HG02943 (cell line): ENCODE measurements at regions not wholly inside any gene's neighbourhood (a gene's known extent, or its start where the extent isn't known, plus 50 kb on each side); places are given as distances from the start of the nearest gene placed in this dataset.
"Not testable (repeated sequence)": the region's sequence is repeated elsewhere in the genome, so short reads cannot be mapped to it uniquely, and the experiment has no call there.

ENCODE experiments used
- ATAC-seq: cut with Tn5 transposase; IDR thresholded peaks from one replicate; pipeline ENCODE4 v1.9.1; 2021; ENCODE audit warnings: mild to moderate bottlenecking, low read depth, moderate library complexity; ENCODE audit not compliant: unreplicated experiment

DNA sequence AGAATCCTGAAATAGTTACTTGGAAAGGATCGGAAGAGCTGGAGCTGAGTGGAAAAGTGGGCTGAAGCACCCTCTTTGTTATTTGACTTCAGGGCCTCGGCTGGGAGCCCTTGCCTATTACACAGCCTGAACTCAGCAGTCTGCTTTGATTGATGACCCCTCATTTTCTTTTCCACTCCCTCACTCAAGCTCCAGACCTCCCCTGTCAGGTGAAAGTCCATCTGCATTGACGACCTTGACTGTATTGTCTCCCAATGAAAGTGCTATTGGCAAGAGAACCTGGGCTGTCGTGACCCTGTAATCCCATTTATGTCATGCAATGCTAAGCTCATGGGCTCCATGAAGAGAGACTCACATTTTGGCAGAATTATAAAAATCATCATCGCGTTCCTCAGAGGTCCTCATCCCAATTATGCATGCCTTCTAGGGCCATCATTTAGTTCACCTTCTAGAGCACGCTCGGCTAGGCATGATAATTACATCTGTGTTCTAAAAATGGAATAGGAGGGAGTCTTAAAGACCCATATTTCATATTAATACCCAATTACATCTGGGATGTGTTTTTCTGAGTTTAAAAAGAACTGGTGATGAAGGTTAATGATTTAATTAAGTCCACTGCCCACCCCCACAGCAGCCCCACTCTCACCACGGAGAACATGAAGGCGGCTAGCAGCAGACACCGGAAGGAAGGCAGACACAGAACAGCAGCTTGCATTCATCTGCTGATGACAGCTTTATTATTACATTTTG lies 472.5 kb downstream of the PID1 start:
- ATAC-seq, result no peak

DNA sequence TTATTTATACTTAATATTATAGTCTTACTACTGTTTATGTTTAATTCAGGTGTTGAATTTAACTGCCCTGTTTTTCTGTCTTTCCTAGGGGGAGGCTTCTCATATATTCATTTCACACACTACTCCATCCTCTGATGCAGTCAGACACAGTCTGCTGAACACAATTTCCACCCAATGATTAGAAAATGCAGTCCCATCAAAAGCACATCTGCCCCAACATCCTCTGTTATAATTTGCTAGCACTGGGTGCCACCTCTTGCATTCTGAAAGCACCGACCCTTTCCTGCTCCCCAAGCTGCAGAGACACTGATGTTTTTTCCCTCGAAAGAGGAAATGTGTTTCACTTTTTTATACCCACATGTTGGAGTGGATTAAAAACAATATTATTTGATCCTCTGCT lies 474.7 kb downstream of the PID1 start:
- ATAC-seq, result no peak

DNA sequence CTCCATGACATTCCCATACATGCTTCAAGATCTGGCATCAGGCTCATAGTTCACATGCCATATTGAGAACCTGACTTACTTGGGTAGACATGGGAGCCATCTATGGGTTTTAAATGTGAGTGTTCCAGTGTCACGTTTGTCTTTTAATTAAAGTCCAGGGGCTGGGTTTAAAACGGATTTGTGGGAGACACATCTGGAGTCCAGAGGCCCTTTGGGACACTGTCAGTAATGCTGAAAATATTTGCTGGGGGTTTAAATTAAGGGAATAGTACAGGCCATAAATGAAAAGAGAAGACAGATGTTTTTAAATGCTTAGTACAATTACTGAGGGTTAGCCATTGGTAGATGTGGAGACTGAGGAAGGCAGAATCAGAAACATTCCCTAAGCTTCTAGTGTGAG lies 478.0 kb downstream of the PID1 start:
- ATAC-seq, result no peak

DNA sequence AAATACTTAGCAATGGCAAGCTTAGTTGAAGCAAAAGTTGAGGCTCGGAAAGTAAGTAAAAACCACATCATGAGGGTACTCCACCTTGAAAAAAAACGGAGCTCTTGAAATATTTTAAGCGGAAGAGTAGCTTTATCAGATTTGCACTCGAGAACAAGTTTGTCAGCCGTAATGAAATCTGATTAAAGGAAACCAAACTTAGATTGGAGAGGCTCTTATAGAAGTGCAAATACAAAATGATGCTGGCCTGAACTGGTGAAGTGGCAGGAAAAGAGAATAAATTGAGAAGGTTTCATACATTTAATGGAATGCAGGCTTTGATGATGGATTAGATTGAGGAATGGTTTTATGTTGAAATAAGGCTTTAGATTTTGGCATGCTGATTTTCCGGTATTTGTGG lies 484.2 kb downstream of the PID1 start:
- no peak for ATAC-seq

DNA sequence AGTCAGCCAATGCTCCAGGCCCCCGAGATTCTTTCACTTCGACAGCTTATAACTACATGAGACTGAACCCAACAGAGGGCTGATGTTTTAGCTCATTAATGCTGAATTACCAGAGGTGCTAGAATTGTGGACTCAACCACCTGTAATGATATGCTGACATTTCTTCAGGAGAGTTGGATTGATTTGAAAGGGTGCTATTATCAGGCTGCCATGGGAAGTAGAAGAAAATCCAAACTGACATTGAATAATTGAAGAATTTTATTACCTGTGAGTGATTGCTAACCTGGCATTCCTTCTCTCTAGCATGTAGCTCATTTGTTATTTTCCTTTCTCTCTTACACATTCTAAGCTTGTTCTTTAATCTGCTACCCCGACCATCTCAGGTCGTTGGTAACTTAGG lies 488.8 kb downstream of the PID1 start:
- ATAC-seq, result no peak

DNA sequence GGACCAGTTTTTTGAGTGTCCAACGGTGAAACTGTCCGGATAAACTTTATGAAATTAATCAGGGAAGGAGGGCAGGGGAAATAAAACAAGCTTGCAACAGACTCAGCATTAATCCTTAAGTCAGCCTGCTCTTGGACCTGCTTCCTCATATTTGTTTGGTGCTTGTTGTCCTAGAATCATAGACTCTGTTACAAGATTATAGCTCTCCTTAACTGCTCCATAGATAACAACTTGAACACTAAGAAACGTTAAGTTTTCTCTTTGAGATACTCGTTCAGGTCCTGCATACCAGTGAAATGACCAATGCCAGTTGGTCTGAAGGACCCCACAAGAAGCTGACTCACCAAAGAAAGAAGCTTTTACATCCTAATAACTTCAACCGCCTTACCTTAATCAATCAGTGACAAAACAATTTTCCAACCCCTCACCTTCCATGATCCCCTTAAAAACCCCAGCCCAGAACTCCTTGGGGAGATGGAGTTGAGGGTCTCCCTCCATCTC lies 493.2 kb downstream of the PID1 start:
- ATAC-seq, result no peak

DNA sequence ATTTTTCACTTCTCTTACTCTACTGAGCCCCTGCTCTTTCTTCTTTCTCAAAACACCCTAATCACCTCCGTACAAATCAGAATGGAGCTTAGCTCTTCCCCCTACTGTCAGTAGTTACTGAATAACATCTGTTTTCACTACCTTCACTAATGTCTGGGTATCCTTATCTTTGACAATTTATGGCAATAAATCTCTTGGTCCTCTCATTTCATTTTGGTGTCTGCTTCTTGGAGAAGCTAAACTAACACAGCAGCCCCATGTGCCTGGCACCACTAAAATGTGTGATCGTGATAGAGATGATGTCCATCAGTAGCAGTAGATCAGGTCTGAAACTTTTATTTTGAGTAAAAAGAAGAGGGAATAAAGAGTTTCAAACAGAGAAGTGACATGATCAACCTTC lies 496.5 kb downstream of the PID1 start:
- ATAC-seq, result no peak

DNA sequence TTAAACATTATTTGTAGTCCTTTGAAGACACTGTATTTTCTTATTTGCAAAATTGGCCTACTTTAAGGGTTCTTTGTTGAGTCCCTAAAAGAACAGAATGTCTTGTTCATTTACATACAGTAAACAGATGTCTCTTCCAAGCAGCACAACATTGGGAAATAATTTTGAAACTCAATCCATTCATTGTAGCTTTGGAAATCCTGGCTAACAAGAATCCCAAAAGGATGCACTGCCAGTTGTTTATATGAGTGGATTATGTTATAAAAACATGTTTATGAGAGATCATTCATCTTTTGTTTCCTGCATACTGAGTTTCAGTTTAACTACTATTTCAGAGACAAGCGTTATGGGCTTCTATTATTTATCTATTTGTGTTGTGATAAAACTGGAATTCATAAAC lies 499.3 kb downstream of the PID1 start:
- no peak for ATAC-seq

DNA sequence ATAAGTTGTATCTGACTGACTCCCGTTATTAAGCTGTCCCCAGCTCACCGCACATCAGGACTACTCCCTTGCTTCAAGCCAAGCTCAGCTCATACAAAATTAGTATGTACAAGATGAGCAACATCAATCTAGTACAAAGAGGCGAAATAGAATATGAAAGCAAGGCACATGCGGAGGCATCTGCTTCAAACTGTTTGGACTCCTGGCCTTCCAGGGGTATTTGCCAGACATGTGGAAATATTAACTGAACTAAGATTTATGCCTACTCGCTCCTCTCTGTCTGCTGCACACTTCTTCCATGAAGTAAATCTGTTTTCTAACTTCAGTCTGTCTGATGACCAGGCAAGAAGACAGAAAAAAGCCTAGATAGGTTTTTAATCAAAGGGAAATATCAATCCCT lies 499.8 kb downstream of the PID1 start:
- ATAC-seq, result no peak

DNA sequence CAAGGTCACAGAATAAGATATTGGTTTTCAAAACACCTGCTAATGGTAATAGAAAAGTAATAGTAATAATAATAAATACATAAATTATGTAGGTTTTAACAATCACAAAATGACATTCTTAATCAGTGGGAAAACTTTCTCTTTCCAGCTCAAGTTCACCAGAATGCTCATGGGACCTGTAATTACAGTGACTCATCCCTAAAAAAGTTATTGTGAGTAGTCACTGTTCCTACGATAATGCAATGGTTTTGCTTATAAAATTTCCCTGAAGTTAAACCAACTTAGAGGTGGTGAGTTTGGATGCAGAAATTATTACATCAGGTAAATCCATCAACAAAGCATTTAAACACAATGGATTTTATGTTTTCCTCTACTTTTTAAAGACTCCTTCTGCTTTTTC lies 502.3 kb downstream of the PID1 start:
- no peak for ATAC-seq

DNA sequence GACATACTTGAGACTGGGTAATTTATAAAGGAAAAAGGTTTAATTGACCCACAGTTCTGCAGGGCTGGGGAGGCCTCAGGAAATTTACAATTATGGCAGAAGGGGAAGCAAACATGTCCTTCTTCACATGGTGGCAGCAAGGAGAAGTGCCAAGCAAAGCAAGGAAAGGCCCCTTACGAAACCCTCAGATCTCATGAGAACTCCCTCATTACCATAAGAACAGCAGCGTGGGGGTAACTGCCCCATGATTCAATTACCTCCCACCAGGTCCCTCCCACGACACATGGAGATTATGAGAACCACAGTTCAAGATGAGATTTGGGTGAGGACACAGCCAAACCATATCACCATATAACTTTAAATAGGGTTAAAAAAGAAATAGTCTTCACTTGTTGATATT lies 502.9 kb downstream of the PID1 start:
- ATAC-seq, result not testable (repeated sequence)

DNA sequence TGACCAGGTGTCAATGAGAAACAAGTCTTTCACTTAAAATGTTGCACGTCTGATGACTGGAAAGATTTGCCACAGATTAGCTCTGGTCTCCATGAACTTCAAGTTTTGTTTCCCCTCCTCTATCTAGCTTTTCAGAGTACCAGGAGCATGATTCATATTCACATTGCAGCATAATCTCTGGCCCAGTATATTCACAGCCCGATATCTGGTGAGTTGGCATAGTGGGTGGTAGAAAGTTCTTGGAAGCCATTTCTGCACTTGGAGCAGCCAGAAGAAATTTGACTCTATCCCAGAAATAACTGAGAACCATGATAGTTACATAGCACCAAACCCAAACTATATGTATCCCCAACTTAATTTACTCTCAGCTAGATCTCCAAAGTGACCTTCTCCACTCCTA lies 503.9 kb downstream of the PID1 start:
- ATAC-seq, result no peak

DNA sequence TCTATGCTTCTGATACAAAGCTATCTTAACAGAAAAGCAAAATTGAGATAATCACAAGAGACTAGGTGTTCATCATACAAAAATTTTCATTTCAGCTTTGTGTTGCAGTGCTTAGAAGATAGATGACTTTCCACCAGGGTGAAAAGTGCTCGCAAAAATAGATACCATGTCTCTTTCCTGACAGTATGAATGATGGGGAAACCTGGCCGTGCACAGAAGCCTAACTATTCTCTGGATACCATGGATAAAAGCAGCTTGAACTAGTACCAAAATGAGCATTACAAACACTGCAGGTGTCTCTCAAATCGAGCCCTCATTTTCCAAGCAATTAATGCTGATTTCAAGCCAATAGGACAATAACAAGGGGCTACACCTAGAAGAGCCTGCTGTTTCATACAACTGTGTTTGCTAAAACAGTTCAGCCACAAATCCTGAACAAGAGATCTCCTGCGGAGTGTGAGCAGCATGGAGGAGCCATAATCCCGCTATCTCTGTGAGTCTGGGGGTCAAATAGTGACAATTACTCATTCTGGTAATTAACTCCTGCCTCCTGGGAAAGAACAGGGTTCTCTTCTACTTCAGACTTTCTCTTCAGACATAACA lies 507.6 kb downstream of the PID1 start:
- ATAC-seq, result no peak

DNA sequence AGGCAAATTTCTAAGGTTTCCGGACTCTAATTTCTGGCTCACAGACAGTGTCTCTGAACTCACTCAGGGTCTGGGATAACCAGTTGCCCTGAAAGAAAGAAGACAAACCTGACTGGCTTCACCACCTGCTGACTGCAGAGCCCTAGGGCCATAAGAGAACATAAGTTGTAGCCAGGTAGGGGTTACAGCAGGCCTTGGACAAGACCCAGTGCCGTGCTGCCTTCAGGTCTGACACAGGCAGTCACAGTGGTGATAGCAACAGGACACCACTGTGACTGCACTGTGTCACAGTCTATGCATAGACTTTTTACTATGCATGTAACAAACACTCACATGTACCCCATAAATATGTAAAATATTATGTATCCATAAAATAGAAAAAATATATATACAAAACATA lies 508.5 kb downstream of the PID1 start:
- no peak for ATAC-seq

DNA sequence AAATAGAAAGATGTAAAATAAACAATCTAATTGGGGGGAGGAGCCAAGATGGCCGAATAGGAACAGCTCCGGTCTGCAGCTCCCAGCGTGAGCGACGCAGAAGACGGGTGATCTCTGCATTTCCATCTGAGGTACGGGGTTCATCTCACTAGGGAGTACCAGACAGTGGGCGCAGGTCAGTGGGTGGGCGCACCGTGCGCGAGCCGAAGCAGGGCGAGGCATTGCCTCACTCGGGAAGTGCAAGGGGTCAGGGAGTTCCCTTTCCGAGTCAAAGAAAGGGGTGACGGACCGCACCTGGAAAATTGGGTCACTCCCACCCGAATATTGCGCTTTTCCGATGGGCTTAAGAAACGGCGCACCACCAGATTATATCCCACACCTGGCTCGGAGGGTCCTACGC lies 515.4 kb downstream of the PID1 start:
- not testable (repeated sequence) for ATAC-seq

DNA sequence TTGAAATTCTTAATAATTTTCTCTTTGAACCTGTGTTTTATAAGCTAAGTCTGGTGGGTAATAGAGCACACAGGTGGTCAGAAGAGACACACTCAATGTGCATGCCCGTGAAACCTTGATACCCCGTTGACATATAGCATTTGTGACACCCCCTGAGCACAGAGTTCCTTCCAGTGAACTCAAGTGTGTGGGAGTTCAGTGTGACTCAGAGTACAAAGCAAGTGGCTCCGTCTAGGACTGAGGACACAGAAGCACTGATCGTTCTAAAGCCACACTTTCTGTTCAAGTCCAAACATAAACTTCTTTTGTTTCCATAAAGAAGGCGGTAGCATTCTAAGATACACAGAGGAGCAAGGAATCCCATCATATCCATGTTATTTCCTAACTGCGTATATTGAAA lies 523.6 kb downstream of the PID1 start:
- no peak for ATAC-seq

DNA sequence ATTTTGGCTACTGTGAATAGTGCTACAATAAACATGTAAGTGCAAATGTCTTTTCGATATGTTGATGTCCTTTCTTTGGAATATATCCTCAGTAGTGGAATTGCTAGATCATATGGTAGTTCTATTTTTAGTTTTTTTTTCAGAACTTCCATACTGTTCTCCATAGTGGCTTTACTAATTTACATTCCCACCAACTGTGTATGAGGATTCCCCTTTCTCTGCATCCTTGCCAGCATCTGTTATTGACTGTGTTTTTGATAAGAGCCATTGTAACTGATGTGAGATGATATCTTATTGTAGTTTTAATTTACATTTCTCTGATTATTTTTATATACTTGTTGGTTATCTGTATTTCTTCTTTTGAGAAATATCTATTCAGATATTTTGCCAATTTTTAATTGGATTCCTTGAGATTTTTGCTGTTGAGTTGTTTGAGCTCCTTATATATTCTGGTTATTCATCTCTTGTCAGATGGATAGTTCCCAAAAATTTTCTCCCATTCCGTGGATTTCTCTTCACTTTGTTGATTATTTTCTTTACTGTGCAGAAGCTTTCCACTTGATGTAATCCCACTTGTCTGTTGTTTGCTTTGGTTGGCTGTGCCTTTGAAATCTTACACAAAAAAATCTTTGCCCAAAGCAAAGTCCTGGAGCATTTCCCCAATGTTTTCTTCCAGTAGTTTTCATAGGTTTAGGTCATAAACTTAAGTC lies 532.3 kb downstream of the PID1 start:
- no peak for ATAC-seq

DNA sequence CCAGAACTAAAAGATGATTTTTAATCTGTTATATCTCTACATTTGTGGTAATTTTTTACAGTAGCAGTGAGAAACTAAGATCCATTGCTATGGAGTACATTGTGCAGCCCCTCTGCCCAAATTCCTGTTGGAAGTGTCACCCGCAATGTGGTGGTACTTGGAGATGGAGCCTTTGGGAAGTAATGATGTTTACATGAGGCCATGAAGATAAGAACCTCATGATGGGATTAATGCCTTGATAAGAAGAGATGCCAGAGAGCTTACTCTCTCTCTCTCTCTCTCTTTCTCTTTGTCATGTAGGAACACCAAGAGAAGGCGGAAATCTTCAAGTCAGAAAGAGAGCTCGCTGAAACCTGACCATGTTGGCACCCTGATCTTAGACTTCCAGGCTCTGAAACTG lies 535.4 kb downstream of the PID1 start:
- no peak for ATAC-seq

DNA sequence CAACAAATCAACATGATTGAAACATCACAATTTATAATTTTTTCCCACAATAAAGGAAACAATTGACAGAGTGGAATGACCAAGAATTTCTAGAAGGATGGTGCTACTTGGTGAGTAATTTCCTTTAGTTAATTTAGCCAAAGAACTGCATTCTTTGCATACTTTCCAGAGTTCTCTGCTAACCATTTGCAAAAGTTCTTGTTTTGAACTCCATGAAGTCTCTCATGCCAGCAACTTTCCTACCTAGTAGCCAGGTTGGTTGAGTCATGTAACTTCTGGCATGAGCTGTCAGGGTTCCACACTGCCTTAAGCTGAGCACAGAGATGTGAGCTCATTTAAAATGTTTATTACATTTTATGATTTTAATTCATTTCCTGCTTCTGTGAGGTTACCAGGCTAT lies 539.6 kb downstream of the PID1 start:
- ATAC-seq, result no peak

DNA sequence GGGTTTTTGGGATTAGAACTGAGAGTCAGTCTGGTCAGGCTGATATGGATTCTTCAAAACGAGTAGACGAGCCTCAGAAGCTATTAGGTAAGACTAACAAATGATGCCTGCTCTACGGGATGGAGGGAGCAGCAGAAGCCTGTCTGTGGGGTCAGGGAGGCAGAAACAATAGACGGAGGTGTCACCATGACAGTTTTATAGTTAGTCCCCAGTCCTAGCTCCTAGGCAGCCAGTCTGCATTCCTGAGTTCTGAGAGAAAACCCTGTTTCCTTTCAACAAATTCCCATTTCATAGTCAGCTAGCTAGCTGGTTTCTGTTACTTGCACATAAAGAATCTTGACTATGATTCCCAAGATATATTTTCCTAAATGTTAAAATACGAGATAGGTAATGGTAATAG lies 542.1 kb downstream of the PID1 start:
- no peak for ATAC-seq

DNA sequence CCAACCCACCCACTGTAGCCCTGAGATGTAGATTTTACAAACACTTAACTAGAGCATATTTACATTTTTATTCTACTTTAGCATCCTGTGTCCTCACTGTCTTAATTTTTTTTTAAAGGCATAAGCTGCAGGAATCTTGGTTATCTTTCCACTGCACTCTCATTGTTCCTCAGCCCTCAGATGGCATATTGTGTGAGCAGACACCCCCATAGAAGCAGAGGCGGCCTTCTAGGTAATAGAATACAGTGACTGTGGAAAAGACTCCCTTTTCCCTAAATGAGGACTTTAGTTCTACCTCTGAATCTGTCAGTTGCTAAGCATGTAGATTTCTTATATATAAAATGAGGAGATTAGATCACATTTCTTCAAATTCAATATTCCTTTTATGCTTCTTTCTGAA lies 543.5 kb upstream of the SPHKAP start:
- ATAC-seq, result no peak

DNA sequence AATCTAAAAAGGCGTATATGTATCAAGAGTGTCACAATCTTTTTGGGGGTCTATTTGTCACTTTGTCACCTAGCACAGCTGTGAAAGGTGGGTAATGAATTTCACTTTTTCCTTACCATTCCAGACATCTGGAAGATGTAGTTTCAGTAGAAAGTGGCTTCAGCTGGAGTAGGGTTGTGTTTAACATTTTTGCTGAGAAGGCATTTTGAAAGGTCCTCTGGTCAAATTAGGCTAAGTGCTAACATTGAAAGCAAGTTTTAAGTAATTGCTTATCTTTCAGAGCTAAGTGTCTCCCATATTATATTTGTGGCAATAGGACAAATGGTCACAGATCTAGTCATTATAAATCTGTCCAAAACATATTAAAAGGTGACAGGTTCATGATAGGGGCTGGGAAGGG lies 542.1 kb upstream of the SPHKAP start:
- no peak for ATAC-seq
